Putamen (tissue), 1 donor: ENCODE measurements at regions not wholly inside any gene's neighbourhood (a gene's known extent, or its start where the extent isn't known, plus 50 kb on each side); places are given as distances from the start of the nearest gene placed in this dataset.

Source experiments
- DNase-seq: peaks from one replicate; pipeline ENCODE4 v3.0.0-alpha.2; 2016; ENCODE audit warnings: low spot score

- DNase-seq: no peak
Measured at GRCh38 chr16:6381896-6382295, 950.7 kb upstream of the RBFOX1 start.

GRCh38 chr16:6377956-6378355 is 954.7 kb upstream of the RBFOX1 start:
- DNase-seq: no peak

- no peak for DNase-seq
Measured at GRCh38 chr16:6375465-6376075, 957.1 kb upstream of the RBFOX1 start.

GRCh38 chr16:6374821-6375220 is 957.8 kb upstream of the RBFOX1 start:
- no peak for DNase-seq

GRCh38 chr16:6364846-6365245 is 967.8 kb upstream of the RBFOX1 start:
- DNase-seq: peak; percentile 26

GRCh38 chr16:6363896-6364607 is 968.6 kb upstream of the RBFOX1 start:
- no peak for DNase-seq

- no peak for DNase-seq
Measured at GRCh38 chr16:6363396-6363795, 969.2 kb upstream of the RBFOX1 start.

- DNase-seq: no peak
Measured at GRCh38 chr16:6362321-6362720, 970.3 kb upstream of the RBFOX1 start.

- no peak for DNase-seq
Measured at GRCh38 chr16:6360641-6361040, 972.0 kb upstream of the RBFOX1 start.

- DNase-seq: no peak
Measured at GRCh38 chr16:6356911-6357310, 975.7 kb upstream of the RBFOX1 start.

- DNase-seq: no peak
Measured at GRCh38 chr16:6349725-6350124, 982.9 kb upstream of the RBFOX1 start.

- DNase-seq: no peak
Measured at GRCh38 chr16:6345090-6345489, 987.6 kb upstream of the RBFOX1 start.

- DNase-seq: no peak
Measured at GRCh38 chr16:6343157-6343556, 989.5 kb upstream of the RBFOX1 start.

GRCh38 chr16:6341981-6342380 is 990.7 kb upstream of the RBFOX1 start:
- DNase-seq: no peak

GRCh38 chr16:6335072-6335471 is 997.6 kb upstream of the RBFOX1 start:
- no peak for DNase-seq

GRCh38 chr16:6331770-6332169 is 1000.9 kb upstream of the RBFOX1 start:
- no peak for DNase-seq

- no peak for DNase-seq
Measured at GRCh38 chr16:6317934-6318333, 1014.7 kb upstream of the RBFOX1 start.

GRCh38 chr16:6309271-6309670 is 1023.4 kb upstream of the RBFOX1 start:
- DNase-seq: no peak

GRCh38 chr16:6308176-6308575 is 1024.5 kb upstream of the RBFOX1 start:
- no peak for DNase-seq

- no peak for DNase-seq
Measured at GRCh38 chr16:6300523-6300922, 1032.1 kb upstream of the RBFOX1 start.

GRCh38 chr16:6297666-6298410 is 1034.8 kb upstream of the RBFOX1 start:
- DNase-seq: no peak

- DNase-seq: no peak
Measured at GRCh38 chr16:6286176-6286575, 1046.5 kb upstream of the RBFOX1 start.

GRCh38 chr16:6284731-6285130 is 1047.9 kb upstream of the RBFOX1 start:
- DNase-seq: no peak
